ENCODE measurements at regions not wholly inside any gene's neighbourhood (a gene's known extent, or its start where the extent isn't known, plus 50 kb on each side); places are given as distances from the start of the nearest gene placed in this dataset.

- Histone ChIP-seq H3K4me1 (ENCODE audit: control insufficient read depth, extremely low read depth, insufficient read depth, low read length) (no peaks in the 10 kb centered on the region), H4K20me1 (replicated peaks; ENCODE audit: control insufficient read depth, extremely low read depth, insufficient read depth, low read length) (no peaks in the 10 kb centered on the region), H3K4me2 (ENCODE audit: insufficient read depth, low read length) (no peak overlapping the region), H3K79me2 (ENCODE audit: control insufficient read depth, insufficient read depth, low read length) (no peaks in the 10 kb centered on the region), H2AFZ (ENCODE audit: low read depth, low read length) (no peak overlapping the region), H3K27ac (ENCODE audit: insufficient read depth, low read depth, low read length) (no peak overlapping the region), H3K27me3 (ENCODE audit: control insufficient read depth in 2 of 2, insufficient read depth in 2 of 2, low read length in 2 of 2) (no peaks in the 10 kb centered on the region), H3K9ac (replicated peaks; ENCODE audit: extremely low read depth, insufficient read depth, low read length) (no peak overlapping the region), H3K9me3 (replicated peaks; ENCODE audit: control insufficient read depth, insufficient read depth, low read length) (no peaks in the 10 kb centered on the region), H3K4me3 (replicated peaks in 1 of 3; ENCODE audit: insufficient read depth in 1 of 3, low read depth in 1 of 3, low read length in 3 of 3) (no peak overlapping the region), H3K36me3 (ENCODE audit: control insufficient read depth in 2 of 2, extremely low read depth in 1 of 2, insufficient read depth in 2 of 2, low read length in 2 of 2) (no peaks in the 10 kb centered on the region), H3K9me1 (replicated peaks; ENCODE audit: control insufficient read depth, extremely low read depth, insufficient read depth, low read length) (no peaks in the 10 kb centered on the region)
- TF ChIP-seq MYC (IDR thresholded peaks at IDR 0.05; ENCODE audit: low read depth, low read length) (no peak), POLR2AphosphoS5 (IDR thresholded peaks at IDR 0.05; ENCODE audit: insufficient read depth, low read depth, low read length) (no peak), EZH2 (IDR thresholded peaks at IDR 0.05; ENCODE audit: borderline replicate concordance, low read depth, low read length, severe bottlenecking) (no peak), GATA2 (IDR thresholded peaks at IDR 0.05; ENCODE audit: insufficient read depth, insufficient read length, low read depth, low read length) (no peak), FOS (IDR thresholded peaks at IDR 0.05; ENCODE audit: borderline replicate concordance, insufficient read depth, low read length) (no peak), JUN (IDR thresholded peaks at IDR 0.05; ENCODE audit: borderline replicate concordance, insufficient read depth, insufficient read length, low read depth) (no peak), POLR2A (IDR thresholded peaks at IDR 0.05; ENCODE audit: low read depth, low read length) (no peak)
- no TSS peak for BruUV-seq (replicated peaks)
- CTCF ChIA-PET: interaction anchor here (1.1 kb wide), 1 partner anchor 378 kb away, joined by 5 read pairs; no protein-coding TSS in a partner anchor
- POLR2A ChIA-PET: no interaction called here
- intact Hi-C loops (cut with micrococcal nuclease): no loop called here
- dilution Hi-C loops (cut with MboI; ENCODE audit: extremely low pct_ligation_motif_present, low sequenced_read_pairs): no loop called here
- FAIRE-seq (no peak), DNase-seq (ENCODE audit: low read depth, low spot score) (no peak)
Observed at GRCh38 chr21:43268086-43268803, 99.4 kb downstream of the CRYAA start.
